ENCODE measurements at regions not wholly inside any gene's neighbourhood (a gene's known extent, or its start where the extent isn't known, plus 50 kb on each side); places are given as distances from the start of the nearest gene placed in this dataset.

GRCh38 chr2:225140723-225141122, 98.5 kb upstream of the DOCK10 start:
- TF ChIP-seq CTCF (conservative IDR thresholded peaks at IDR 0.05; ENCODE audit: low read length) = no peak
- TF ChIP-seq EZH2phosphoT487 (IDR thresholded peaks at IDR 0.05; ENCODE audit: borderline replicate concordance, low read depth, low read length) = no peak

Measured in OCI-LY7 (cell line).